ENCODE measurements at regions not wholly inside any gene's neighbourhood (a gene's known extent, or its start where the extent isn't known, plus 50 kb on each side); places are given as distances from the start of the nearest gene placed in this dataset.

GRCh38 chr15:92707880-92708551, 52.4 kb upstream of the FAM174B start:
- no peak for TF ChIP-seq POLR2A (IDR thresholded peaks at IDR 0.05; ENCODE audit: low read depth, low read length)
- no peak for TF ChIP-seq CEBPB (IDR thresholded peaks at IDR 0.05; ENCODE audit: low read depth, low read length)
- TF ChIP-seq, protein P1, sequence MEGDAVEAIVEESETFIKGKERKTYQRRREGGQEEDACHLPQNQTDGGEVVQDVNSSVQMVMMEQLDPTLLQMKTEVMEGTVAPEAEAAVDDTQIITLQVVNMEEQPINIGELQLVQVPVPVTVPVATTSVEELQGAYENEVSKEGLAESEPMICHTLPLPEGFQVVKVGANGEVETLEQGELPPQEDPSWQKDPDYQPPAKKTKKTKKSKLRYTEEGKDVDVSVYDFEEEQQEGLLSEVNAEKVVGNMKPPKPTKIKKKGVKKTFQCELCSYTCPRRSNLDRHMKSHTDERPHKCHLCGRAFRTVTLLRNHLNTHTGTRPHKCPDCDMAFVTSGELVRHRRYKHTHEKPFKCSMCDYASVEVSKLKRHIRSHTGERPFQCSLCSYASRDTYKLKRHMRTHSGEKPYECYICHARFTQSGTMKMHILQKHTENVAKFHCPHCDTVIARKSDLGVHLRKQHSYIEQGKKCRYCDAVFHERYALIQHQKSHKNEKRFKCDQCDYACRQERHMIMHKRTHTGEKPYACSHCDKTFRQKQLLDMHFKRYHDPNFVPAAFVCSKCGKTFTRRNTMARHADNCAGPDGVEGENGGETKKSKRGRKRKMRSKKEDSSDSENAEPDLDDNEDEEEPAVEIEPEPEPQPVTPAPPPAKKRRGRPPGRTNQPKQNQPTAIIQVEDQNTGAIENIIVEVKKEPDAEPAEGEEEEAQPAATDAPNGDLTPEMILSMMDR (conservative IDR thresholded peaks at IDR 0.05; ENCODE audit: low read depth, low read length): no peak
- no peak for TF ChIP-seq MAZ (IDR thresholded peaks at IDR 0.05; ENCODE audit: borderline replicate concordance, low read depth, low read length)
- no peak for TF ChIP-seq MAFK (IDR thresholded peaks at IDR 0.05; ENCODE audit: low read depth, low read length)
- no peak for TF ChIP-seq NFE2L2 (IDR thresholded peaks at IDR 0.05; ENCODE audit: low read depth, low read length)
- TF ChIP-seq RFX5 (IDR thresholded peaks at IDR 0.05; ENCODE audit: low read depth, low read length): no peak
- no peak for TF ChIP-seq SMC3 (IDR thresholded peaks at IDR 0.05; ENCODE audit: low read depth, low read length)
- no peak for TF ChIP-seq CHD1 (IDR thresholded peaks at IDR 0.05; ENCODE audit: low read depth, low read length)
- TF ChIP-seq MXI1 (IDR thresholded peaks at IDR 0.05; ENCODE audit: borderline replicate concordance, low read depth, low read length): no peak
- TF ChIP-seq RAD21 (IDR thresholded peaks at IDR 0.05; ENCODE audit: low read length): no peak
- no peak for TF ChIP-seq BHLHE40 (IDR thresholded peaks at IDR 0.05; ENCODE audit: low read depth, low read length)
